Keratinocyte (primary cell): ENCODE measurements at regions not wholly inside any gene's neighbourhood (a gene's known extent, or its start where the extent isn't known, plus 50 kb on each side); places are given as distances from the start of the nearest gene placed in this dataset.

Source experiments
- EZH2 ChIP-seq: IDR thresholded peaks from one replicate; pipeline ENCODE4 v1.6.1; 2012; ENCODE audit warnings: inconsistent platforms, mild to moderate bottlenecking, low read length, moderate library complexity
- TF ChIP-seq, protein P1 (sequence below), 3 experiments: IDR thresholded peaks in 1 of 3; conservative IDR thresholded peaks in 1 of 3; optimal IDR thresholded peaks in 1 of 3; 2 replicates in 2 of 3; 3 replicates in 1 of 3; pipeline versions ENCODE3 to v1.5.1; 2011; ENCODE audit warnings: low read length in 3 of 3, mild to moderate bottlenecking in 3 of 3, moderate library complexity in 2 of 3, control low read depth in 1 of 3, inconsistent platforms in 1 of 3; ENCODE audit not compliant: insufficient read depth in 2 of 3; ENCODE audit errors: extremely low read depth in 1 of 3

DNA sequence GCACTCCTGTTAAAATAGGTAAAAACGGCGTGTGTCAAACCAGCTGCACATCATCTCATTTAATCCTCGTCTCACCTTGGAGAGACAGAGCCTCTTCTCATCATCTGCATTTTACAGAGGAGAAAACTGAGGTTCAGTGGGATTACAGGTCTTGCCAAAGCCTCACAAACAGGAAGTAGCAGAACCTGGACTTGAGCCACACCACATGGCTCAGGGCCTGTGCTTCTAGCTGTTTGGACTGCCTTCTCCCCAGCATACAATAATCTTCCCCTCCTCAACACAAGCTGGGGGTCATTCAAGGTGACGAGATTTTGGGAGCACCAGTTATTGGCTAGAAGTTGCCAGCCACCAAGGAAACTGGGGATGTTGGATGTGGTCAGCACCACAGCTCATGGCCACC, 167.9 kb upstream of the ZC3H12A start:
- no peak for TF ChIP-seq EZH2
- TF ChIP-seq, protein P1, sequence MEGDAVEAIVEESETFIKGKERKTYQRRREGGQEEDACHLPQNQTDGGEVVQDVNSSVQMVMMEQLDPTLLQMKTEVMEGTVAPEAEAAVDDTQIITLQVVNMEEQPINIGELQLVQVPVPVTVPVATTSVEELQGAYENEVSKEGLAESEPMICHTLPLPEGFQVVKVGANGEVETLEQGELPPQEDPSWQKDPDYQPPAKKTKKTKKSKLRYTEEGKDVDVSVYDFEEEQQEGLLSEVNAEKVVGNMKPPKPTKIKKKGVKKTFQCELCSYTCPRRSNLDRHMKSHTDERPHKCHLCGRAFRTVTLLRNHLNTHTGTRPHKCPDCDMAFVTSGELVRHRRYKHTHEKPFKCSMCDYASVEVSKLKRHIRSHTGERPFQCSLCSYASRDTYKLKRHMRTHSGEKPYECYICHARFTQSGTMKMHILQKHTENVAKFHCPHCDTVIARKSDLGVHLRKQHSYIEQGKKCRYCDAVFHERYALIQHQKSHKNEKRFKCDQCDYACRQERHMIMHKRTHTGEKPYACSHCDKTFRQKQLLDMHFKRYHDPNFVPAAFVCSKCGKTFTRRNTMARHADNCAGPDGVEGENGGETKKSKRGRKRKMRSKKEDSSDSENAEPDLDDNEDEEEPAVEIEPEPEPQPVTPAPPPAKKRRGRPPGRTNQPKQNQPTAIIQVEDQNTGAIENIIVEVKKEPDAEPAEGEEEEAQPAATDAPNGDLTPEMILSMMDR (optimal IDR thresholded peaks at IDR 0.05 in 1 of 3, IDR thresholded peaks at IDR 0.05 in 1 of 3, conservative IDR thresholded peaks at IDR 0.05 in 1 of 3; ENCODE audit: extremely low read depth in 1 of 3, insufficient read depth in 2 of 3, low read length in 3 of 3): no peak
